IMR-90 (cell line): ENCODE measurements at regions not wholly inside any gene's neighbourhood (a gene's known extent, or its start where the extent isn't known, plus 50 kb on each side); places are given as distances from the start of the nearest gene placed in this dataset.

ENCODE experiments used
- ATAC-seq: fragments of 200-7000 bp; cut with Tn5 transposase; 2 replicates; pipeline ENCODE4 v1.9.1; 2020; ENCODE audit warnings: low read depth, mild to moderate bottlenecking, moderate library complexity
- BruUV-seq: library from RNA; stranded (reverse); fragments of 400-500 nt; replicated peaks from 2 replicates; lab custom pipeline; 2021; lab: Mats Ljungman, UMichigan
- CTCF ChIA-PET: fragments of 300-600 bp; formaldehyde crosslinking; extraction: SDS; loops from one replicate; lab custom pipeline; 2021; ENCODE audit warnings: antibody characterized with exemption; lab: Yijun Ruan, JAX
- POLR2A ChIA-PET: fragments of 300-600 bp; sonication (Branson Sonifier 250); formaldehyde crosslinking; loops from one replicate; lab custom pipeline; 2022; ENCODE audit warnings: antibody characterized with exemption; ENCODE audit not compliant: unreplicated experiment; lab: Charles Lee
- DNase-seq: peaks from one replicate; pipeline ENCODE4 v3.0.0; 2013
- H2AFZ ChIP-seq: replicated peaks from 2 replicates; pipeline ENCODE3; 2013; ENCODE audit warnings: low read length, mild to moderate bottlenecking; ENCODE audit not compliant: poor library complexity
- H2AK5ac ChIP-seq: 2 replicates; pipeline ENCODE4 v1.6.1; 2013; ENCODE audit warnings: low read depth, low read length, inconsistent platforms
- H2AK9ac ChIP-seq: replicated peaks from 2 replicates; pipeline ENCODE3; 2013; ENCODE audit warnings: mild to moderate bottlenecking, low read depth, low read length, moderate library complexity; ENCODE audit not compliant: poor library complexity
- H2BK120ac ChIP-seq: 2 replicates; pipeline ENCODE4 v1.6.1; 2013; ENCODE audit warnings: low read depth, low read length, inconsistent platforms
- H2BK15ac ChIP-seq: 3 replicates; pipeline ENCODE4 v1.6.1; 2013; ENCODE audit warnings: low read depth, low read length, inconsistent platforms
- H2BK20ac ChIP-seq: 2 replicates; pipeline ENCODE4 v1.6.1; 2013; ENCODE audit warnings: low read depth, mild to moderate bottlenecking, inconsistent platforms, low read length, moderate library complexity
- H2BK5ac ChIP-seq: 2 replicates; pipeline ENCODE4 v1.6.1; 2013; ENCODE audit warnings: mild to moderate bottlenecking, low read depth, low read length, inconsistent platforms; ENCODE audit not compliant: poor library complexity, severe bottlenecking
- H3K14ac ChIP-seq: replicated peaks from 2 replicates; pipeline ENCODE4 v1.6.1; 2013; ENCODE audit warnings: low read depth, low read length, inconsistent platforms
- H3K18ac ChIP-seq: 2 replicates; pipeline ENCODE4 v1.6.1; 2013; ENCODE audit warnings: low read depth, low read length, control low read depth
- H3K23ac ChIP-seq: 2 replicates; pipeline ENCODE4 v1.6.1; 2013; ENCODE audit warnings: low read depth, low read length, inconsistent platforms
- H3K27ac ChIP-seq: 2 replicates; pipeline ENCODE4 v1.5.1; 2013; ENCODE audit warnings: mild to moderate bottlenecking, control low read depth, low read length; ENCODE audit not compliant: insufficient read depth
- H3K27me3 ChIP-seq: 2 replicates; pipeline ENCODE4 v1.6.1; 2013; ENCODE audit warnings: low read length; ENCODE audit not compliant: control insufficient read depth, insufficient read depth
- H3K36me3 ChIP-seq: 2 replicates; pipeline ENCODE4 v1.6.1; 2013; ENCODE audit warnings: low read length, mixed read lengths; ENCODE audit not compliant: control insufficient read depth, insufficient read depth
- H3K4ac ChIP-seq: 2 replicates; pipeline ENCODE4 v1.6.1; 2013; ENCODE audit warnings: low read depth, low read length, inconsistent platforms
- H3K4me1 ChIP-seq: 2 replicates; pipeline ENCODE4 v1.6.1; 2013; ENCODE audit warnings: low read length, mixed read lengths; ENCODE audit not compliant: control insufficient read depth, insufficient read depth
- H3K4me2 ChIP-seq: 2 replicates; pipeline ENCODE4 v1.6.1; 2013; ENCODE audit warnings: low read depth, mild to moderate bottlenecking, control low read depth, low read length, moderate library complexity
- H3K4me3 ChIP-seq: 2 replicates; pipeline ENCODE4 v1.5.1; 2013; ENCODE audit warnings: low read depth, mild to moderate bottlenecking, control low read depth, low read length, moderate library complexity; ENCODE audit not compliant: insufficient read depth
- H3K56ac ChIP-seq: 2 replicates; pipeline ENCODE4 v1.6.1; 2013; ENCODE audit warnings: low read length, inconsistent platforms; ENCODE audit not compliant: insufficient read depth; ENCODE audit errors: extremely low read depth
- H3K79me1 ChIP-seq, 2 experiments: 2 replicates each; pipeline ENCODE4 v1.6.1; 2013; ENCODE audit warnings: low read length in 2 of 2, inconsistent platforms in 1 of 2, low read depth in 1 of 2
- H3K9ac ChIP-seq: 2 replicates; pipeline ENCODE4 v1.6.1; 2013; ENCODE audit warnings: low read depth, low read length, control low read depth
- H3K9me1 ChIP-seq: 2 replicates; pipeline ENCODE4 v1.6.1; 2013; ENCODE audit warnings: low read length, inconsistent platforms; ENCODE audit not compliant: insufficient read depth
- H3K9me3 ChIP-seq: 2 replicates; pipeline ENCODE4 v1.6.1; 2013; ENCODE audit warnings: low read length; ENCODE audit not compliant: control insufficient read depth, insufficient read depth
- H4K20me1 ChIP-seq: 2 replicates; pipeline ENCODE4 v1.6.1; 2013; ENCODE audit warnings: low read length, inconsistent platforms; ENCODE audit not compliant: insufficient read depth
- H4K5ac ChIP-seq: 2 replicates; pipeline ENCODE4 v1.6.1; 2013; ENCODE audit warnings: mild to moderate bottlenecking, low read depth, low read length, control low read depth
- H4K8ac ChIP-seq, 2 experiments: 2 replicates each; pipeline ENCODE4 v1.6.1; 2013; ENCODE audit warnings: low read depth in 2 of 2, low read length in 2 of 2, control low read depth in 1 of 2, inconsistent platforms in 1 of 2
- H4K91ac ChIP-seq: 2 replicates; pipeline ENCODE4 v1.6.1; 2013; ENCODE audit warnings: low read depth, low read length, inconsistent platforms; ENCODE audit not compliant: insufficient read depth
- BHLHE40 ChIP-seq: fragments of 150-350 bp; IDR thresholded peaks from 2 replicates; pipeline ENCODE4 v1.6.1; 2016; ENCODE audit warnings: mild to moderate bottlenecking, low read depth, low read length
- CEBPB ChIP-seq: IDR thresholded peaks from 2 replicates; pipeline ENCODE4 v1.6.1; 2012; ENCODE audit warnings: low read depth, low read length, improper control_type of control experiment
- CHD1 ChIP-seq: IDR thresholded peaks from 2 replicates; pipeline ENCODE4 v1.6.1; 2012; ENCODE audit warnings: low read depth, low read length, improper control_type of control experiment
- CTCF ChIP-seq: conservative IDR thresholded peaks from 2 replicates; pipeline ENCODE4 v1.5.1; 2012; ENCODE audit warnings: mild to moderate bottlenecking, low read depth, low read length, improper control_type of control experiment
- ELK1 ChIP-seq: fragments of 150-350 bp; IDR thresholded peaks from 2 replicates; pipeline ENCODE4 v1.6.1; 2016; ENCODE audit warnings: low read depth, mild to moderate bottlenecking, low read length, moderate library complexity, borderline replicate concordance
- FOS ChIP-seq: fragments of 150-350 bp; IDR thresholded peaks from 2 replicates; pipeline ENCODE4 v1.6.1; 2016; ENCODE audit warnings: low read depth, low read length
- MAFK ChIP-seq: IDR thresholded peaks from 2 replicates; pipeline ENCODE4 v1.6.1; 2012; ENCODE audit warnings: low read depth, low read length, improper control_type of control experiment
- MAZ ChIP-seq: IDR thresholded peaks from 2 replicates; pipeline ENCODE4 v1.6.1; 2012; ENCODE audit warnings: low read depth, mild to moderate bottlenecking, low read length, improper control_type of control experiment, moderate library complexity, borderline replicate concordance
- NFE2L2 ChIP-seq: fragments of 150-350 bp; IDR thresholded peaks from 2 replicates; pipeline ENCODE4 v1.6.1; 2016; ENCODE audit warnings: low read depth, mild to moderate bottlenecking, low read length
- POLR2A ChIP-seq: IDR thresholded peaks from 2 replicates; pipeline ENCODE4 v1.6.1; 2012; ENCODE audit warnings: mild to moderate bottlenecking, low read depth, low read length
- RCOR1 ChIP-seq: IDR thresholded peaks from 2 replicates; pipeline ENCODE4 v1.6.1; 2012; ENCODE audit warnings: mild to moderate bottlenecking, low read length, improper control_type of control experiment; ENCODE audit not compliant: insufficient replicate concordance
- RFX5 ChIP-seq: IDR thresholded peaks from 2 replicates; pipeline ENCODE4 v1.8.0; 2012; ENCODE audit warnings: low read depth, mild to moderate bottlenecking, low read length, moderate library complexity
- SMC3 ChIP-seq: fragments of 150-350 bp; IDR thresholded peaks from 2 replicates; pipeline ENCODE4 v1.6.1; 2016; ENCODE audit warnings: low read depth, mild to moderate bottlenecking, antibody characterized with exemption, low read length, moderate library complexity
- USF2 ChIP-seq: fragments of 150-350 bp; IDR thresholded peaks from 2 replicates; pipeline ENCODE4 v1.6.1; 2017; ENCODE audit warnings: mild to moderate bottlenecking, antibody characterized with exemption, low read length, low read depth
- whole genome bisulfite sequencing, 2 experiments: methylation state at CpG; one replicate each; pipeline versions ENCODE4 v1.1.5 to v1.1.7; 2013; ENCODE audit warnings: missing lambda C conversion rate in 2 of 2; ENCODE audit not compliant: insufficient read length in 1 of 2; ENCODE audit errors: extremely low coverage in 2 of 2; 5-methylcytosine and 5-hydroxymethylcytosine counted together
- dilution Hi-C: fragments of 300-500 bp; cut with HindIII; formaldehyde crosslinking; loops from one replicate; pipeline ENCODE4 v1.14.3; 2018; ENCODE audit warnings: low sequenced_read_pairs; ENCODE audit not compliant: unreplicated experiment
- in situ Hi-C: fragments of 300-500 bp; cut with MboI; formaldehyde crosslinking; loops from 3 replicates; pipeline ENCODE4 v1.14.3; 2019; ENCODE audit warnings: low sequenced_read_pairs, inconsistent platforms, mixed read lengths
- intact Hi-C: fragments of 100-400 bp; cut with micrococcal nuclease; formaldehyde crosslinking; loops from 2 replicates; pipeline ENCODE4 v1.10.0; 2022

GRCh38 chr22:16654882-16655281 lies 62.3 kb upstream of the CCT8L2 start:
- DNase-seq (no peak), ATAC-seq (no peak)
- Histone ChIP-seq H3K4me3 (no peak overlapping the region), H3K36me3 (no peaks in the 10 kb centered on the region), H3K27ac (no peak overlapping the region), H4K5ac (no peak overlapping the region), H2BK120ac (no peak overlapping the region), H3K4ac (no peak overlapping the region), H2BK15ac (no peak overlapping the region), H3K9me3 (peaks cover 3% of the 10 kb centered on the region; the same call in 1 of the 2 replicates), H3K14ac (no peak overlapping the region), H3K27me3 (no peaks in the 10 kb centered on the region), H4K8ac (no peak overlapping the region), H4K91ac (no peak overlapping the region), H3K23ac (no peak overlapping the region), H2BK20ac (no peak overlapping the region), H3K79me1 (no peaks in the 10 kb centered on the region), H3K18ac (no peak overlapping the region), H2BK5ac (no peak overlapping the region), H3K4me2 (no peak overlapping the region), H3K4me1 (no peaks in the 10 kb centered on the region), H3K56ac (no peak overlapping the region), H3K9ac (no peak overlapping the region), H3K9me1 (no peaks in the 10 kb centered on the region), H2AK5ac (no peak overlapping the region), H2AFZ (no peak overlapping the region), H2AK9ac (no peak overlapping the region), H4K20me1 (no peaks in the 10 kb centered on the region)
- 62% methylated on average over 3 of the region's 5 CpGs; no CpG with 5 or more reads in 1 of the 2 experiments for WGBS, 2 experiments
- BruUV-seq, result no TSS peak
- intact Hi-C loops, result no loop called here
- in situ Hi-C loops, result no loop called here
- ChIA-PET POLR2A (no interaction called here), CTCF (no interaction called here)
- dilution Hi-C loops, result no loop called here
- TF ChIP-seq ELK1 (no peak), CEBPB (no peak), FOS (no peak), RCOR1 (no peak), USF2 (no peak), CTCF (no peak), CHD1 (no peak), POLR2A (no peak), BHLHE40 (no peak), MAFK (no peak), SMC3 (no peak), RFX5 (no peak), NFE2L2 (no peak), MAZ (no peak)
